IPS-18a (cell line): ENCODE measurements at regions not wholly inside any gene's neighbourhood (a gene's known extent, or its start where the extent isn't known, plus 50 kb on each side); places are given as distances from the start of the nearest gene placed in this dataset.
"Not testable (repeated sequence)": the region's sequence is repeated elsewhere in the genome, so short reads cannot be mapped to it uniquely, and the experiment has no call there.

ENCODE experiments used
- H3K27ac ChIP-seq: one replicate; pipeline ENCODE4 v1.5.1; 2013; ENCODE audit warnings: low read length
- H3K27me3 ChIP-seq: one replicate; pipeline ENCODE4 v1.6.1; 2013; ENCODE audit warnings: mild to moderate bottlenecking, low read length; ENCODE audit not compliant: control insufficient read depth, insufficient read depth
- H3K36me3 ChIP-seq: one replicate; pipeline ENCODE4 v1.6.1; 2013; ENCODE audit warnings: low read depth, low read length; ENCODE audit not compliant: control insufficient read depth
- H3K4me1 ChIP-seq: one replicate; pipeline ENCODE4 v1.6.1; 2013; ENCODE audit warnings: low read depth, low read length; ENCODE audit not compliant: control insufficient read depth
- H3K4me3 ChIP-seq: one replicate; pipeline ENCODE4 v1.5.1; 2013; ENCODE audit warnings: low read length
- H3K9ac ChIP-seq: one replicate; pipeline ENCODE4 v1.6.1; 2013; ENCODE audit warnings: mild to moderate bottlenecking, low read length, moderate library complexity
- H3K9me3 ChIP-seq: one replicate; pipeline ENCODE4 v1.6.1; 2013; ENCODE audit warnings: low read depth, low read length; ENCODE audit not compliant: control insufficient read depth

DNA sequence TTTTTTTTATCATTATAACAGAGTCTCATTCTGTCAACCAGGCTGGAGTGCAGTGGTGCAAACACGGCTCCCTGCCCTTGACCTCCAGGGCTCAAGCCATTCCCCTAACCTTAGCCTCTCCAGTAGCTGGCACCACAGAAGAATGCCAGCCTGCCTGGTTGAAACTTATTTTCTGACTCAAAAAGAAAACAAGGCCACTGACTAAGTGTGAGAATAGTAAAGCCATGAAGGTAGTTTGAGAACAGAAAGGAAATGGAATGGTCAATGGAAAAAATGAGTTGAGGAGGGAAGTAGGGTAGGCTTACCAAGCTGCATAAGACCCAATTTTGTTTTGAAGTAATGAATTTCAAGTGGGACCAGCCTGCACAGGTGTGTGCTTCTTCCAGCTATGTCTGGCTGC, 82.8 kb upstream of the RORB start:
- Histone ChIP-seq H3K4me1 (no peaks in the 10 kb centered on the region), H3K9me3 (no peaks in the 10 kb centered on the region), H3K36me3 (no peaks in the 10 kb centered on the region), H3K27ac (no peak overlapping the region), H3K27me3 (no peaks in the 10 kb centered on the region), H3K4me3 (no peak overlapping the region), H3K9ac (no peak overlapping the region)

DNA sequence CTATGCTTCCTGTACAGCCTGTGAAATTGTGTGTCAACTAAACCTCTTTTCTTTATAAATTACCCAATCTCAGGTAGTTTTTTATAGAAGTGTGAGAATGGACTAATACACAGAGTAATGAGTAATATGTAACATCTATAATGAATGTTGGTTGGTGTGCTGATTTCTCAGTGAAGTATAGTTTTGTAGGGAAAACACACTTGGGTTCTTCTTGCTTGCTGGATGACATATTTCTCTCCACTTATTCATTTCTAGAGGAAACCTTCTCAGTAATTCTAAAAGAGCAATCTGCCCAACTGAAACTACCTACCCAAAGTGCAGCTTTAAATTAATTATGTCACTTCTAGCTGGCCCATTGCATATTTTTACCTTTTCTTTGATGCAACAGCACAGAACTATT, 81.1 kb upstream of the RORB start:
- H3K9me3 ChIP-seq, result no peaks in the 10 kb centered on the region
- H3K4me1 ChIP-seq, result no peaks in the 10 kb centered on the region
- no peak overlapping the region for H3K4me3 ChIP-seq

DNA sequence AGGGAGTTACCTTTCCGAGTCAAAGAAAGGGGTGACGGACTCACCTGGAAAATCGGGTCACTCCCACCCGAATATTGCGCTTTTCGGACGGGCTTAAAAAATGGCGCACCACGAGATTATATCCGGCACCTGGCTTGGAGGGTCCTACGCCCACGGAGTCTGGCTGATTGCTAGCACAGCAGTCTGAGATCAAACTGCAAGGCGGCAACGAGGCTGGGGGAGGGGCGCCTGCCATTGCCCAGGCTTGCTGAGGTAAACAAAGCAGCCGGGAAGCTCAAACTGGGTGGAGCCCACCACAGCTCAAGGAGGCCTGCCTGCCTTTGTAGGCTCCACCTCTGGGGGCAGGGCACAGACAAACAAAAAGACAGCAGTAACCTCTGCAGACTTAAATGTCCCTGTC, 72.6 kb upstream of the RORB start:
- H3K36me3 ChIP-seq, H3K27ac ChIP-seq, H3K27me3 ChIP-seq: not testable (repeated sequence)

More for the DNA sequence above, 81.1 kb upstream of the RORB start:
- no peaks in the 10 kb centered on the region for H3K36me3 ChIP-seq
- H3K9ac ChIP-seq, result no peak overlapping the region
- H3K27me3 ChIP-seq, result no peaks in the 10 kb centered on the region
- H3K27ac ChIP-seq, result no peak overlapping the region

DNA sequence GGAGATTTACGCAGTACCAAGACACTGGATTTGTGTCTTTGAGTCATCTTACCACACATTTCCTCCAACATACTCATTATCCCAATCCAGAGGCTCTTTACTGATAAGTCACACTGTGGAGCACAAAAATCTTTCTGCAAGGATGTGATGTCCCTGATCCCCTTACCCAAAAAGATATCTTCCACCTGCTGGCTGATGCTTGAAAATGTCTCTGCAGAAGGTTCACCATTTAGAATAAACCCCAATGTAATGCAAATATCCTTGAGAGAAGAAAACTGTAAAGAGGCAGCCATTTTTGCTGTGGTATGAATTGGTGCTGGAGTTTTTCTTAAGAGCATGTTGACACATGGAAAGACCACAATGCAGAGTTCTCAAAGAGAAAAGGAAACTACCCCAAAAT, 65.7 kb upstream of the RORB start:
- Histone ChIP-seq H3K27ac (no peak overlapping the region), H3K36me3 (no peaks in the 10 kb centered on the region), H3K4me1 (no peaks in the 10 kb centered on the region), H3K9me3 (no peaks in the 10 kb centered on the region), H3K4me3 (no peak overlapping the region), H3K9ac (no peak overlapping the region), H3K27me3 (no peaks in the 10 kb centered on the region)

More for the DNA sequence above, 72.6 kb upstream of the RORB start:
- H3K4me3 ChIP-seq, H3K9ac ChIP-seq, H3K9me3 ChIP-seq, H3K4me1 ChIP-seq: not testable (repeated sequence)

DNA sequence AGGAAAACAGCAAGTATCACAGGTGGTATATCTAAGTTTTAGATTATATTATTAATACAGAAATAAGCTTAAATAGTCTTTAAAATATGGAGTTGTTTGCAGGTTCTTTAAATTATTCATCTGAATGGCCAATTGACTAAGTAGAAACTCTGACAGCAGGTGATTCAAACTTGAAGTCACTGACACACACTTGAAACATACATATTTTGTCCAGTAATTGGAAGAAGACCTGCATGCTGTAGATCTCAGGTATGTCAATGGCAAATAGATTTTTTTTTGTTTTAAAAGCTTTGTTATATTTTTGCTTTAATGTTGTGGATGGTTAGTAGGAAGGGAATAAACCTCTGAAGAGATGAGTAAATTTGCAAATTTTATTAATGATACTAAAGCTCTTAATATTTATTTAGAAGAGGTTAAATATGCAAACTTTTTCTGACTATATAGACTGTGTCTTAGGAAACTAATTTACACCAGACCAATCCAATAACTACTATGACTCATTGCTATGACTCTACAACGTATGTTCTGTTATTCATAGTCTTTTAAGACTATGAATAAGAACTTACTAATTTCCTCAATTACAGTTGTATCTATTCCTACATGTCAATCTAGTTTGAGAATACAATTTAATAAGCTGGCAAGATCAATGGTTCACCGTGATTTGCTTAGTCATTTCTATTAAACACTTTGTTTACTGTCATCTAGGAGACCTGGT, 53.9 kb upstream of the RORB start:
- Histone ChIP-seq H3K9ac (no peak overlapping the region), H3K36me3 (no peaks in the 10 kb centered on the region), H3K9me3 (no peaks in the 10 kb centered on the region), H3K27me3 (no peaks in the 10 kb centered on the region), H3K4me1 (peaks cover 5% of the 10 kb centered on the region), H3K4me3 (no peak overlapping the region), H3K27ac (no peak overlapping the region)

DNA sequence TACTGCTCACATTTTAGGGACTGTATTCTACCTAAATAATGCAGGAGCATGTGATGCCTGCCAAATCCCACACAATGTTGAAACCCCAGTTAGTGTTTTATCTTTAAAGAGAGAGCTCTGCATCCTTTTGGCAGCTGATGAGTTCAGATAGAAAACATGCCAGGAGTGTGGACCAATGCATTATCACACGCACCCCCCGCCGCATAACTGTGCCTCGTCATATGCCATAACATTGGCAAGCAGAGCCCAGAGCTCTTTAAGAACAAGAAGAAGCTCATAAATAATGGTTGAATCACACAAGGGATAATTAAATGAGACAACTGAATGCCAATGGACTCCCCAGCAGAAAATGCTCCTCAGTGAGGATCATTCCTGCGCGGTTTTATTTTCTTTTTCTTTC, 52.8 kb upstream of the RORB start:
- Histone ChIP-seq H3K9ac (no peak overlapping the region), H3K27ac (no peak overlapping the region), H3K4me3 (no peak overlapping the region), H3K4me1 (peaks cover 5% of the 10 kb centered on the region), H3K9me3 (no peaks in the 10 kb centered on the region), H3K27me3 (no peaks in the 10 kb centered on the region), H3K36me3 (no peaks in the 10 kb centered on the region)
